ENCODE measurements at regions not wholly inside any gene's neighbourhood (a gene's known extent, or its start where the extent isn't known, plus 50 kb on each side); places are given as distances from the start of the nearest gene placed in this dataset.
A peak's percentile ranks its signal among the peaks of the same experiment; 100 is the strongest.
"Not testable (repeated sequence)": the region's sequence is repeated elsewhere in the genome, so short reads cannot be mapped to it uniquely, and the experiment has no call there.

- DNase-seq (ENCODE audit: low read depth): no peak
These were observed 65.6 kb upstream of the EDEM3 start for GRCh38 chr1:184820218-184820750.

- no peak for DNase-seq (ENCODE audit: low read depth)
These were observed 64.0 kb upstream of the EDEM3 start for GRCh38 chr1:184818646-184819045.

DNA sequence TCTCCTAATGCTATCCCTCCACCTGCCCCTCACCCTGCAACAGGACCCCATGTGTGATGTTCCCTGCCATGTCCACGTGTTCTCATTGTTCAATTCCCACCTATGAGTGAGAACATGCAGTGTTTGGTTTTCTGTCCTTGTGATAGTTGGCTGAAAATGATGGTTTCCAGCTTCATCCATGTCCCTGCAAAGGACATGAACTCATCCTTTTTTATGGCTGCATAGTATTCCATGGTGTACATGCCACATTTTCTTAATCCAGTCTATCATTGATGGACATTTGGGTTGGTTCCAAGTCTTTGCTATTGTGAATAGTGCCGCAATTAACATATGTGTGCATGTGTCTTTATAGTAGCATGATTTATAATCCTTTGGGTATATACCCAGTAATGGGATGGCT, 62.3 kb upstream of the EDEM3 start:
- DNase-seq (ENCODE audit: low read depth): not testable (repeated sequence)

DNA sequence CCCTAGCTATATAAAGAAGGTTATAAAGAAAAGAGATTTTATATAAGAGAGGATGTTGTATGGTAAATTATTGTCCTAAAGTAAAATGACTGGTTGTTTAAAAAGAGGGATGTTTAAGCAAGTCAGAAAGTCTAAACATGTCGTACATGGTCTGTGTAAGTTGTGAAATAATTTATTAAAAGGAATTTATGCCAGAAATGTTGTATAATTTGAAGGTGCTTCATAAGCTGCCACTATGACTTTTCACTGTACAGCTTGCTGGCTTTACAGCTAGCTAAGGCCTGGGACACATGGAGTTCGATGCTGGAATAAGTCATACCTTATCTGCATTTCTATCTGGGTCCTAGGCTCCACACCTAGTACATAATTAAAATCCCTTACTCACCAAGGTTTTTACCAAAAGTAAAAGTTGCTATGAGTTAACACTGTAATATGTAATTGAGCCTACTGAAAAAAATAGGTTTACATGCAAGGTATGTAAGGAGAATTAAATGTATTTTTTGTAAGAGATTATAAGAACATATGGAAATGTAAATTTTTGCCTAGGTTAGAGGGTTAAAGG, 59.0 kb upstream of the EDEM3 start:
- DNase-seq (ENCODE audit: low read depth): no peak

- DNase-seq (ENCODE audit: low read depth): no peak
These were observed 56.9 kb upstream of the EDEM3 start for GRCh38 chr1:184811439-184812111.

GRCh38 chr1:184810735-184811343, 56.2 kb upstream of the EDEM3 start:
- DNase-seq (ENCODE audit: low read depth): no peak

DNA sequence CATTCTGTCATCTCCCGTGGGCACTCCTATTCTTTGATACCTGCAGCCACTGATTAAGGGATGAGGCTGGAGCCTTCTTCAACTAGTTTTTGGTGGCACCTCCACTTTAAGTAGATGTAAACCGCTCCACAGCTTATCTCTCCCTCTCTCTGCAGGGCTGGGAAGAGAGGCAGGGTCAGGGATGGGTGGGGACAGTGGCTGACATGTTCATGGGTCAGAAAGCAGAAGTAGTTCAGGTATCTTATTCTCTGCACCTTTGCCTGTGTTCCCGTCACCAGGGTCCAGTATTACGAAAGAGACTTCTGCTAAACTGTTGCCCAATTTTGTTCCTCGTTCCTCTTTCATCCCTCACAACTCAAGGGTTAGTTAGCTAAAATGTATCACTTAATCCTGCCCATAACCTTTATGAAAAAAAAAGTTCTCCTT, 51.7 kb upstream of the EDEM3 start:
- no peak for DNase-seq (ENCODE audit: low read depth)

DNA sequence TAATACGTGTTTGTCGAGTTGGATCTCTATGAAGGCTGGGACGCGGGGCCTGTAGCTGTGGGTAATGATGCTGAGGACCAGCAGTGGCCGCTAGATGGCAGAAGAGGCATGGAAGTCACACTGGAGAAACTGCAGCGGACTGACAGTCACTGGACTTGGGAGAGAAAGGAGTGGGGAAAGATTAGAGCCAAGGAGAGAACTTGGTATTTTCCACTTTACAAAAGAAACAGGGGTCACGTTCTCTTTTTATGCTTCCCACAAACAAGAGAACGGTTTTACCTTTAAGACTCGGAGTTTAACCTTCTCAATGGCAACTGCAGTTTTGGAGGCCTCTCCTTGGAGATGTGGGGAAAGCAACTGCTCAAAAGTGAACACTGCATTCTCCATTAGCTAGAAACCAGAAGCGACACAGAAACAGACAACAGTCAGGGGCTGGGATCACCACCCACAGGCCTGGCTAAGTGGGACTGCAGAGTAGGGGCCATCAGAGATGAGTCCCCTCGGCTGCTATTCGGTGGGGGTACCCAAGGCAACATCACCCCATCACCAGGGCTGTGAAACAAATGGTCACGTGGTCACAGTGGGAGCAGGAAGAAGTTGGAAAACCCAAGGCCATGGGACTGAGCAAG, 51.1 kb upstream of the EDEM3 start:
- DNase-seq (ENCODE audit: low read depth): peak; percentile 82

All from forelimb muscle (tissue), 1 donor.